GM19468 (cell line): ENCODE measurements at regions not wholly inside any gene's neighbourhood (a gene's known extent, or its start where the extent isn't known, plus 50 kb on each side); places are given as distances from the start of the nearest gene placed in this dataset.
"Not testable (repeated sequence)": the region's sequence is repeated elsewhere in the genome, so short reads cannot be mapped to it uniquely, and the experiment has no call there.

Experiments used
- ATAC-seq: cut with Tn5 transposase; IDR thresholded peaks from one replicate; pipeline ENCODE4 v1.9.1; 2021; ENCODE audit warnings: mild to moderate bottlenecking, moderate library complexity, moderate number of reproducible peaks; ENCODE audit not compliant: unreplicated experiment; ENCODE audit errors: extremely low read depth

DNA sequence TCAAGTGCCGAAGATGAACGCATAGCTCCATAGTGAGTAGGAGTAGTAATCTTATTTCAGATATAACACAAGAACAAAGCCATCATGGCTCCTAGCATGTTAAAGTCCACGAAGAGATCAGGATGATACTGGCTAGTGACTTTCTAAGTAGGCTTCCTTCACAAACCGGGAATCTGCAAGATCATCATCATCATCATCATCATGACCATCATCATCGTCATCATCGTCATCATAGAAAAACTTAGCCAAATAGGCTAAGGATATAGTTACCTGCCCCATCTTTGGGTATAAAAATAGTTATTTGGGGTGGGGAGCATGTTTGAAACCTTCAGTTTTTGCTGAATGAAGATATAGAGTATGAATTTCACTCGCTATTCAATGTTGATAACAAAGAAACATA, 57.9 kb downstream of the PYDC2 start:
- ATAC-seq = no peak

DNA sequence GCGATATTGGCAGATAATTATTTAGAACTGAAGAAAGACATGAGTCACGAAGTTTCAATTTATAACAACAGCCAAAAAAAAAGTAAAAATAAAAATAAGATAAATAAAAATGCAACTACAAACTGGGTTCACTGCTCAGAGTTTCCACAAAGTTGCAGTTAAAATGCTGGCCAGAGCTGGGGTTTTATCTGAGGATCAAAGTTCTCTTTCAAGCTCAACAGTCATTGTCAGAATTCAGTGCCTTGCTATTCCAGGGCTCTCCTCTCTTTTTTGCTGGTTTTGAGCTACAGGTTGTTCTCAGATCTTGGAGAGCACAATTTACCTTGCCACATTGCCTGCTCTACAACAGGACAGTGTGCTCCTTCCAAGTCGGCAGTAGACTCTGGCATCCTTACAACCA, 60.1 kb downstream of the PYDC2 start:
- no peak for ATAC-seq

DNA sequence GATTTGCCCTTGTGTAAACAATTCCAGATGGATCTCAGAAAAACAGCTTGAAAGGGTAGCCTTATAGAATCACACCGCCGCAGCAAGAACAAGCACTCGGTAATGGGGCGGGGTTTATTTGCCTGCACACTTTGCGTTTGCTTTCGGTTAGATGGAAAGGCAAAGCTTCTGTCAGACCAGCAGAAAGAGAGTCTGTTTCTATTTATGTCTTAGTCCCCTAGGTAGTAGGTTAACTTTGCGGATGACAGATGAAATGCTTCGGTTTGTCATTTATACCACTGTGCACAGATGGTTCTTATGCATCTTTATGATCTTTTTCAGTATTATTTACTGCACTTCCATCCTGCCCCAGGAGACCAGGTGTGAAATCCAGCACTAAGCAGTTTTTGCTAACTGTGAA, 62.2 kb downstream of the PYDC2 start:
- ATAC-seq = no peak

DNA sequence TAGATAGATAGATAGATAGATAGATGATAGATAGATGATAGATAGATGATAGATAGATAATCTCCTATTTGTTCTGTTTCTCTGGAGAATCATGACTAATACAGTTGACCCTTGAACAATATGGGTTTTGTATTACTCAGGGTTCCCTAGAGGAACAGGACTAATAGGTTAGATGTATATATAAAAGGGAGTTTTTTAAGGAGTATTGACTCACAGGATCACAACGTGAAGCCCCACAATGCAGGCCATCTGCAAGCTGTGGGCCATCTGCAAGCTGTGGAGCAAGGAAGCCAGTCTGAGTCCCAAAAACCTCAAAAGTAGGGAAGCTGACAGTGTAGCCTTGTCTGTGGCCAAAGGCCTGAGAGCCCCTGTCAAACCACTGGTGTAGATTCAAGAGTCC, 67.6 kb downstream of the PYDC2 start:
- ATAC-seq = no peak

DNA sequence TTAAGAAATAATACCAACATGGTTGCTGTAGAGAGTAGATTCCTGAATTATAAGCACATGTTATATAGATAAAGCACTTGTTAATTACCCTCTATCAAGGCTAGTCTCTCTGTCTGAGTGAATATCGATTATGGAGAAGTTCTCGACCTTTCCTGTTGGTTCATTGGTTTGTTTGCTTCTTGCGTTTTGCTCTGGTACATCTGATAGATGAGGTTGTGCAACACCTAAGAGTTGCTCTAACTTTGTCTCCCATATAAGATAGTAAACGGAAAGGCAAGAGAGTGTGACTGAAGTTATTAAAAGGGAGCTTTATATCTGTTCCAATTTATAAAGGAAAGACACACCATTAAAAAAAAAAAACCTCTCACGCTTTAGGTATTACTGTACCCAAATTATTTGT, 69.0 kb downstream of the PYDC2 start:
- ATAC-seq = no peak

DNA sequence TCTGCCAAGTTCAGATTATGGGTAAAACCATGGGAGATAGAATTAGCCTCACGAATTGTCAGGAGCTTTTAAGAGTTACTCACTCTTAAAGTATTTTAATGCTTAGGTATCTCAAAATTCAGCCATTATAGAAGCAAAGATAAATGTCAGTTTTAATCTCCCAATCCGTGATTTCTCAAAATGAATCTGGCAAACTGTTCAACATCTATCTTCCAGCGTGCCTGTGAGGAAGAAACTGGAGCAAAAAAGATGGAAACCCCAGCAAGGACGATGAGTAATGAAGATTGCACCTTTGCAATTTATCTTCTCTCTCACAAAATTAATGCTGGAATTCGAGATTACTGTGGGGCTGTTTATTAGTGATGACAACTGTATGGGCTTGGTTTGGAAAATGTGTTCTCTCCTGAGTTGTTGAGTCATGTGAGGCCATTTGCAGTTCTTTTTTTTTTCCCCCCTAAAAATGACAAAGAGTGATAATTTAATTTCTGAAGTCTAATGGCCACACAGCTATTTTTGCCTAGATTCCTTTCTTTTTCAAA, 70.5 kb downstream of the PYDC2 start:
- no peak for ATAC-seq

DNA sequence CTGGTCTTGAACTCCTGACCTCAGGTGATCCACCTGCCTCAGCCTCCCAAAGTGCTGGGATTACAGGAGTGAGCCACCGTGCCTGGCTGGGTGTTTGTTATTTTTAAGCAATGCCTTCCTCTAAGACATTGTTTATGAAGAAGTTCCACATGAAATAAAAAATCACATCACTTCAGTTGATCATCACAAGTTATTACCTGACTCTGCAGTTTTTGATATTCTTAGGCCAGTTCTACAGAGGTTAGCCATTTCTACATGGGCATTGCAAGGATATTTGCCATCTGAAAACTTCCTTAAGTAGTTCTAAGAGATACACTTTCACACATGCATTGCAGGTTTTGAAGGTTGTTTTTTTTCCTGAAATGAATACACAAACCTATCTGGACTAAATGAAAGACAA, 82.1 kb downstream of the PYDC2 start:
- ATAC-seq = no peak

DNA sequence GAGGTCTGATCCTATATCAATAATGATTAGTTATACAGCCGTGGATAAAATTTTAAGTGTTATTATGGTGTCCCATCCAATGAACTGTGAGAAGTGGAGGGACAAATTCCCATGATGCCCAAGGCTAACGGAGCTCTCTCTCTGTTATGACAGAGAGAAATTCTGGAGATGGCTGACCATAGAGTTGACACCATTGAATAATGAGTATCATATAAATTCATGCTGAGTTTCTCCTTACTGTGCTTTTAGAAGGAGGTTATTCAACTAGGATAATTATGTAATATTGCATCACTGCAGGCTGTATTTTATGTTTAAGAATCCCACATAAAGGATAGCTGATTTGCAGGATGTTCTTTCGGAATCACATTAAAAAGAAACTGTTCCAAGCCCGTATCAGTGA, 82.9 kb downstream of the PYDC2 start:
- no peak for ATAC-seq

DNA sequence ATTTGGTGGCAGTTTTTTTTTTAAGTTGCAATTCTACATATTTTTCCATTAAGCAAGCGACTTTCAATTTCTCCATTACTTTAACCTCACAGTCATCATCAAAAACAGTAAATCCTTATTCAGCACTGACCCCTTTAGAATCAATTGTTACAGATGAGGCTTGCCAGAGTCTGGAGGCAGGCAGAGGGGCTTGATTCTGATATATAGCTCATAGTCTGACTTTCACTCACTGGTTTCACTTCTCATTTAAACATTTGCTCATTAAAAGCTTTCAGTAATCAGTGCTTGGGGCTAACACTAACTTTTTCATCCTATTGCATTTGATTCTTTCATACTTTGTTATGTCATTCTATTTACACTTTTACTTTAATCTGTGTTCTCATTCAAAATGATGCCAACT, 88.4 kb downstream of the PYDC2 start:
- no peak for ATAC-seq

DNA sequence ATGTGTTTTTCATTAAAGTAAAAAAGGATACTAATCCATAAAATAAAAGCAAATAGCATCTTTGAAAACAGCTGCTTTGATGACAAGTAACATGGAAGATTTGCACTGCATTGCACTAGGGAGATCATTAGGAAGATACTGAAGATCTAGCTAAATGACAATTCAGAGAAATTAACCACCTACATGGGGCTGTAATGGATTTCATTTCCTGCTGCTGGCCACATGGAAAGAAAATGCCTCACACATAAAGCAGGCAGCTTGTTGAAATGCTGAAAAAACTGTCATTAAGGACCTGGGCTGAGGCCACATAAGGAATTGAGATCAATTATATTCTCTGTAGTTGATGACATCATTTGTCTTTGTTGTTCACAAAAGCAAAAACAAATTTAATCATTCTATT, 94.1 kb downstream of the PYDC2 start:
- ATAC-seq = no peak

DNA sequence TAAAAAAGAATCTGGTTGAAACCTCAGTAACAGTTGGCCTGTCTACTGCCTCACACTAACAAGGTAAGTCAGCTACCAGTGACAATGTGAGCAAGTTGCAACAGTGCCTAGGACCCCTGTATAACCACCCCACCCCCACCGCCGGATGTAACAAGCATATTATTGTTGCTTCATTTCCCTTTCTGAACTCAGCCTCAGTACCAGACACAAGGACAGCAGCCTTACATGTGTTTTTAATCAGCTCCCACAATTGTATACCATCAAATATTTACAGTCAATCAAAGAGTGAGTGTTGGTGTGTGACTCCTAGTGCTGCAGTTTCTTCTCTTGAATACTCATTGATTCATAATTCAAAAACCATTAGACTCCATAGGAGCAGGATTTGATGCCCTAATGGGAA, 96.4 kb downstream of the PYDC2 start:
- no peak for ATAC-seq

DNA sequence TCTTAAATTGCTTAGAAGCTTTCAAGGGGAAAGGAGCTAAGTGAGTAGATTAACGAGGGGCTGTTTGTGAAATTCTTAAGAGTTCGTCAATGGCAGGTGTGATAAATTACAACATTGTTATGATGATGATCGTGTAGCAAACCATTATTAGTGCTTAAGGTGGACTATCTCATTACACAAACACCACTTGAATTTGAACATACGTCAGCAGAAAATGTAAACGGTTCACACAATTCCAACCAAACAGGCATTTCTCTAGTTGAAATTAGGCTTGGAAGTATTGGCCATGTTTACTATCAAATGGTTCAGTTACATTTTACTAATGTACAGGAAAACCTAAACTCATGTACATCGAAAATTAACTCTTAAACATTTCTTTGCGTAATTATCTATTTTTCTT, 102.8 kb downstream of the PYDC2 start:
- no peak for ATAC-seq

DNA sequence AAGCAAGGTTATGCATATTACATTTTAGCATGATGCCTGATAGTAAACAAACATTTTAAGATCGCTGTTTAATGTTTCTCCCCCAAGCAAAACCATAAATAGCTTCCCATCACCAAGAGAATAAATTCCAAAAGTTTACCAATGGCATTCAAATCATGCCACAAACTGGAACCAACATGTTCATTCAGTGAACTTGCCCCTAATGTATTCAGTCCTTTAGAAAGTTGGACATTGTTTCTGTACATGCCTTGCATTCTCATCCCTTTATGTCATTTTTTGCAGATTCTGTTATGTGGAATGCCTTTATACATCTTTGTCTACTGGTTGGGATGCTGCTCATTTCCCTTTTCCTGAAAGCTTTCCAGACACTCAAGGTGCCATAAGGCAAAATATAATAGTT, 105.5 kb downstream of the PYDC2 start:
- no peak for ATAC-seq

DNA sequence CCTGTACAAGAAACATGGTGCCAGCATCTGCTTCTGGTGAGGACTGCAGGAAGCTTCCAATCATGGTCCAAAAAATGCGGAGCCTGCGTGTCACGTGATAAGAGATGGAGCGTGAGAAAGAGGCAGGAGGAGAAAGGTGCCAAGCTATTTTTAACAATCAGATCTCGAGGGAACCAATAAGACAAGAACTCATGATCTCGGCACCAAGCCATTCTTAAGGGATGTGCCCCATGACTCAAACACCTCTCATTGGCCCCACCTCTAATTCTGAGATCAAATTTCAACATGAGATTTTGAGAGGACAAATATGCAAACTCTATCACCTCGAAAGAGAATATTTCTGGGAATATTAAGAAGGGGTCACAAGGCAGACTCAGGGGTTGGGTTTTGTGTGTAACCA, 107.2 kb downstream of the PYDC2 start:
- no peak for ATAC-seq

DNA sequence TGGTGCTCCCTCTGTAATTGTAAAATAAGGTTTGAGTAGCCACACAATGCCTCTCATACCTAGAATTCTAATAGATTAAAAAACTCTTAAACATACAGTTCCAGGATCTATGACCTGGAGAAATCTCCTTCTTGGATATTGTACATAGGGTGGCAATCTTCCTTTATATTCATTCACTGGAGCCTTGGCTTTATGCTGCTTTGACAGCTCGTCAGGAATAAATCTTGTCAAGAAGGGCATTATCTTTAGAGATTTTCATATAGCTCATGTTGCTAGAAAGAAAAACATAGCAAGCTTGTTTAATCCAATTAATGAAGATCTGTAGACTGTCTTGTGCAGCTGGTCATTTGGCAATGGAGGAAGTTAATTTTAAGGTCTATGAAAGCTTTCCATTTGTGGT, 131.1 kb downstream of the PYDC2 start:
- ATAC-seq = no peak

DNA sequence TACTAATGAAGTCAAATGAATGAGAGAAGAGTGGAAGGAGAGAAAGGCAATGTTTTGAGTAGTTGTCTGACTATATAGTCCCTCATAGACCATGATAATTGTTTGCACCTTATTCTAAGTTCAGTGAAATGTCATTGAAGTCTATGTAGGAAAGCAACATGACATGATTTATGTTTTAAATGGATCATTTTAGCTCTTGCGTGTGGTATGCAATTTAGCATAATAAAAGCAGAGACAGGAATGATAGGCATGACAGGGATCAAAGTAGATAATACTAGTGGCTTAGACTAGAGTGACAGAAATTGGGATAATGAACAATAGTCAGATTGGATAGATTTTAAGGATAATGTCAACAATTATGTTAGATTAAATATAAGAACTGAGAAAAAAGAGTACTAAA, 132.5 kb downstream of the PYDC2 start:
- no peak for ATAC-seq

DNA sequence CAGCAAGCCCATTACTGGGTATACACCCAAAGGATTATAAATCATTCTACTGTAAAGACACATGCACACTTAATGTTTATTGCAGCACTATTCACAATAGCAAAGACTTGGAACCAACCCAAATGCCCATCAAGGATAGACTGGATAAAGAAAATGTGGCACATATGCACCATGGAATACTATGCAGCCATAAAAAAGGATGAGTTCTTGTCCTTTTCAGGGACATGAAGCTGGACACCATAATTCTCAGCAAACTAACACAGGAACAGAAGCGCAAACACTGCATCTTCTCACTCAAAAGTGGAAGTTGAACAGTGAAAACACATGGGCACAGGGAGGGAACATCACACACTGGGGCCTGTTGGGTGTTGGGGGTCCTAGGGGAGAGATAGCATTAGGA, 154.5 kb downstream of the PYDC2 start:
- ATAC-seq = not testable (repeated sequence)

DNA sequence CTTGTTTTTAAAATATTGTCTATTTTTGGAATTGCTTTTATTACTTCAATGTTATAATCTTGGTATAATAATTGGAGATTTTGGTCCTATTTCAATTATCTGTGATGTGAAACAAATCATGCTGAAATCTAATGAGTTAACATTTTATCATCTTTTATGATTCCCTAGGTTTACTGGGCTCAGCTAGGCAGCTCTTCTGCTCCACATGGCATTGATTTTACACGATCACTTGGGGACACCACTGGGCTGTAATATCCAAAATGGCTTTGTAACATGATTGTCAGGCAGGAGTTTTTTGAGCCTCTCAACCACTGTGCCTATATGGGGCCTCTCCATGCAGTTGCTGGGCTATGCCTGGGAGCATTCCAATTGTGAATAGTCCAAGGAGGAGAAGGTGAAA, 163.3 kb downstream of the PYDC2 start:
- ATAC-seq = no peak

DNA sequence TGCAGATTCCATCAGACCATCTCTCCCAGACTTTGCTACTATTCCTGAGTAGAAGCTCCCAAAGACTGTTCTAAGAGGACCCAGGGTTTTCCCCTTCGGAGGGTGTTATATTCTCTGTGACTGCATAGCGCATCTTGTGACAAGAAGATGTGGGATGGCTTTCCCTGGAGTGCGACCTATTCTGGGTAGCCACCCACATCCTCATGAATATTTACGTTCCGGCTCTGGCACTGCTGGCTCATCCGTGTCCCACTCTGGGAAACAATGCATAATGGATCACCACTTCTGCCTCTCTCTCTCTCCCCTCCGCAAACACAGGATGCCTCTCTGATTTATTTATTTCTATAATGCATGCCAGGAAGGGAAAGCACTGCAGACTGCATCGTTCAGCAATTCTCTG, 166.1 kb downstream of the PYDC2 start:
- ATAC-seq = no peak

DNA sequence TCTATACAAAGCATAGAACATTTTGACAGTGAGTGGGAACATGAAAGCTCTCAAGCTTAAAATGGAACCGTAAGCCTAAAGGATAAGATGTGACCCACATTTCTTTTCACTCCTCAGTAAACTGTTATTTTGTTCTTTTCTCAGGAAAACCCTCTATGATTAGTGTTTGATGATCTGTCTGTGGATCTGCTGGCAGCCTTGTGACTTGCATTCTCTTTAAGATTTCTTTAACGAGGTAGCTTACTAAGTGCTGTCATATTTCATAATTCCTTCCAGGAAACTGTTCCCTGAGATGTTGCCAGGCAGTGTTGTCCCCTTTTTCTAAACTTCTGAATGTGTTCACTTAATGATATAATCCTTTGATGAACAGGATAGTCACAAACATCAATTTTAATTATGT, 167.6 kb downstream of the PYDC2 start:
- no peak for ATAC-seq

DNA sequence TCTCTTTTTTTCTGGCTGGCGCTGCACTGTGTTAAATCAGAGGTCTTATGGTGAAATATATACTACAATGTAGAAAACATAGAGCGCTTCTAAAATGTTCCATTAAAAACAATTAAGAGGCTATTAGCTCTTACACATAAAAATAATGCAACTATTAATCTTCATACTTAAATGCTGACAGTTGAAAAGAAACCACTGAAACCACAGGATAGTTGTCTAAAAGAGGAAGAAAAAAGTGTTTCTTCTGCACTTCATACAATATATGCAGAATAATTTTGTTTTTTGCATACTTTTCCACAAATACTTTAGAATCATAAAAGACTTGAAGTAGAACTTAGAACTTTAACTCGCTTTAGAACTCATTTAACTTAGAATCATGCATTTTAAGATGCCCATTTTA, 170.5 kb downstream of the PYDC2 start:
- ATAC-seq = no peak

DNA sequence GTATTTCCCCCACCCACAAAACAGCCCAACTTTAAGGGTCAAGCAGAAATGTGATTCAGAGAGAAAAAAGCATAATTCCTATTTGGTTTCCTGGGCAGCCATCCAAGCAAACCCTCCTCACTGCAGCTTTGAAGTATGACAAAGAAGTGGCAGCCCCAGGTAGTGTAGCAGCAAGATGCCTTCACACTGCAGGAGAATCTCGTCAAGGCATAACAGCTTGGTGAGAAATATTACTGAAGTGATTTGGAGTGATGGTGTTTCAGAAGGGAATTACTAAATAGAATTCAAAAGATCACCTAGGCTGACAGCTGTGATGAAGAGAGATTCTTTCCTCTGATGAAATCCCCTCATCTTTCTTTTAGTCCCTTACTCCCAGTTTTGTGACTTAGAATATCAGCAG, 173.9 kb downstream of the PYDC2 start:
- ATAC-seq = no peak

DNA sequence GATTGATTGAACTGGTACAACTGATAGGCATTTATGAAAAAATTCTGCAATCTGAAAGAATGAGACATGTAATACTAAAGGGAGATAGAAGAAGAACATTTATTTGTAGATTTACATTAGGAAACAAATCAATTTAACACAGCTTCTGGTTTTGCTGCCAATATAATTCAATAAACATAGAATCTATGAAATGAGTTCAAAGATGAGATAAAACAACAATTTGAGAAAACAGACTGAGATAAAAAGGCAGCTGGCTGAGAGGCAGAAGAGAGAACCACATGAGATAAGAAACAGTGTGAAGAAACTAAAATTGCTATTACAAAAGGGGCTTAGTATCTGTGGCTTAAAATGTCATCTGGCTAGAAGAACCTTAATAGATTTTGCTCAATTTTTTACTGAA, 176.6 kb downstream of the PYDC2 start:
- no peak for ATAC-seq
